GM18861 (cell line): ENCODE measurements at regions not wholly inside any gene's neighbourhood (a gene's known extent, or its start where the extent isn't known, plus 50 kb on each side); places are given as distances from the start of the nearest gene placed in this dataset.

ENCODE experiments used
- ATAC-seq: cut with Tn5 transposase; IDR thresholded peaks from one replicate; pipeline ENCODE4 v1.9.1; 2021; ENCODE audit not compliant: unreplicated experiment

DNA sequence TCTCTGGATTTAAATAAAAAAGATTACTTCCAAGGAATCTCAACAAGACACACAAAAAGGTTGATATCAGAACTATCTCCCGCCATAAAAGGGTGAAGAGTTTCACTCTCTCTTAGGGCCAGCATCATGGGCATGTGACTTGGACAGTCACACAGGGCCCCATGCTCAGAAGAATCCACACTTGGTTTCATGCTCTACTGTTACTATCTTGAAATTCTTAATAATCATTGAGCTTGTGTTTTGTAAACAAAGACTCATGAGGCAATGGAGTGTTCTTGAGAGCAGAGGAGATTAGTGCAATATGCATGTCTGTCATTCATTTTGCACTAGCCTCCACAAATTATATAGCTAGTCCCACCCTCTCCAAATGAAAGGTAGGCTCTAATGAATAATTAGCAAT is 58.4 kb downstream of the HMHB1 start:
- no peak for ATAC-seq

DNA sequence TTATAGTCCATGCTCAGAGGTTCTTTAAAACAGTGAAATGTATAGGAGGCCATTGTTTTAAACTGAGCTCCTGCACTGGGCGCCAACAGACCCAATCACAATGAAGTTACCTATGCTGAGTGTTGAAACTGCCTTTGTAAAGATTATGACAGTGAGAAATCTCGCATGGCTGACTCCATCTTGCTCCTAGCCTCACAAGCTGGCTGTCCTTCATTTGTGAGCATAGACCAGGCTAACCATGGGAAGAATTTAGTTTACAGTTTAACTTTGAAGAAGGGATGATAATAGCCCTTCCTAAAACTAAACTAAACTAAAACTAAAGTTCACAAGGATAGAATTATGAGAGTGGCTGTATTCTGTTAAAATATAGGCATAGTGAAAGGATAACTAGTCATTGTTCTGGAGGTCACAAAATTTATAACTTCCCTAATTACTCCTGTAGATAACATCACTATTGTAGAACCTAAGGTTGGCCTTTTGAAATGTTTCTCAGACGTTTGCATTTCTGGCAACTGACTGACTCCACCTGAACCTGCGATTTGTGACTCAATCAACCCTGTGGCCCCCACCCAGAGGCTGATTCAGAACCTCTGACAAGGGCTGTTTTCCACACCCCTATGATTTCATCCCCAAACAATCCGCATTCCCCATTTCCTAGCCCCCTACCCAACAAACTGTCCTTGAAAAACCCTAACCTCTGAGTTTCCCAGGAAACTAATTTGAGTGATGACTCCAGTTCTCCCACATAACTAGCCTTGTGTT is 59.1 kb downstream of the HMHB1 start:
- no peak for ATAC-seq

GRCh38 chr5:143871672-143872071 is 59.7 kb downstream of the HMHB1 start:
- no peak for ATAC-seq

- ATAC-seq, result no peak
Measured at GRCh38 chr5:143874312-143874711, 62.4 kb downstream of the HMHB1 start.

GRCh38 chr5:143877196-143877595 is 65.2 kb downstream of the HMHB1 start:
- ATAC-seq, result no peak

- no peak for ATAC-seq
Measured at GRCh38 chr5:143878430-143878829, 66.5 kb downstream of the HMHB1 start.

DNA sequence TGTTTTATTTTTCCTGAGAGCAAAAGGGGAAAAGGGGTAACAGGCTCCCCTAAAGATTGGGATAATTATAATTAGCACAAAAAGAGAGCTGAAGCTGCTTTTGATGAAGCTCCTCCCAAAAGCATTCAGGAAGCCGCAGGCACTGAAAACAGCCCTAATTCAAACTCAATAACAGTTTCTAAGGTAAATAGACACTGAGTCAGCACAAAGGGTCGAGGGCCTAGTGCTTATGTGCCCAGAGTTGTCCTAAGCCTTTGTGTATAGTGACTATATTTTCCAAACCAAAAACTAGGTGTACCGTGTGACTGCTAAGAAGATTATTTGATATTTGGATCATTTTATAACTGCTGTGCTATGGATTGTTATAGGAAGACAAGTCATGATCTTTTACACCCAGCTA is 67.7 kb downstream of the HMHB1 start:
- ATAC-seq, result no peak

DNA sequence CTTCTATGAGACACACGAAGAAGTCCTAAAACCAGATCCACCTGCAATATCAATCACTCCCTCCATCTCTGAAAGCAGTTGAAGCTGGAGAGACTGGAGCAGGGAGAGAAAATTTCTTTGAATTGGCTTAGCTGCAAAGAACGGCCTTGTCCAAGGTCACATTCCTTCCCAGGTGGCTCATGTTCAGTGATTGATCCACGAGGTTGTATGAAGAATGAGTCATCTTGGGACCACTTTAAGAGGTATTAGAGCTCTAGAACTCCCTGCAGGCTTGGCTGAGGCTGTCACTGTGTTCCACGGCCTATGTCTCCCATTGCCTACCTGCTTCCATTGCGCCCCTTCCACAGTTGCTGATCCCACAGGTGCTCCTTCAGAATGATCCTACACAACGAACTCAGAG is 68.2 kb downstream of the HMHB1 start:
- ATAC-seq, result no peak

GRCh38 chr5:143882520-143882919 is 70.6 kb downstream of the HMHB1 start:
- ATAC-seq, result no peak

- ATAC-seq, result no peak
Measured at GRCh38 chr5:143886096-143886495, 74.1 kb downstream of the HMHB1 start.

DNA sequence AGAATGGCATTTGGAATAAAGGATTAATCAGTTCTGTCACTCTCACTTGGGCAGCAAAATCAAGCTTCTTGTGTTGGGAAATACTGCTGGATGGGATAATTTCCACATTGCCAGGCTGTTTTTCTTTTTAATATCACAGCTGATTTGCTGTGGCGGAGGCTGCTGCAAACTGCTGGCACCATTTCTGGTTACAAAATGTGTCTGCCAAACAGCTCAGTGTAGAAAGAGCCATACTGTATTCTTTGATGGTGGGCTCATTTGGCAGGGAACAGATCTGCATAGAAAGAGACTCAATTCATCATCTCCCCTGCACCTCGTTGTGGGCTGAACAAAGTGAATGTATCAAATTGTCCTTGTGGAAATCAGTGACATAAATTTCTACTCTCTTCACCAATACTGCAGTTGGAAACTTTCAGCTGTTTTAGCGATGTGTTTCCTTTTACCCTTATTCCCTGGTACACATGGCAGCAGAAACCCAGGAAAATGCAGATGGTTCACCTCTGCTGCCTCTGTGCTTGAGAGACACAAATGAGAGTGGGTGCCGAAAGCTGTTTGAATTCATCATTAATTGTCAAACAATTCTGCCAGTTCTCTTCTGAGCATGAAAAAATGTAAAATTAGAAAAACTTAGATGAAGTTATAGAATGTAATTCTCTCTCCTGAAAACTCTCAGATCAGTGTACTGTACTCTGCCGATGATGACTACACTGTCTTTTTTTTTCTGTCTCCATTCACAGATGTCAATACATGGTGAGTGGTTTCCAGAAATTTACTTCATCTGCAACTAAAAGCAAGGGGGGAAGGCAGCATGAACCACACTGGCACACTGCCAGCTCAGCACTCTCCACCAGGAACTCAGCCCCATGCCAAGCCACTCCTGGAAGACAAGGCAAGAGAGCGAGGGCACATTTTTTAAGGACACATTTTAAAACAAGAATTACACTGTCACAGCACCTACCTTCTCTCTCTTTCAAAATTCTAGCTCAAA is 75.0 kb downstream of the HMHB1 start:
- ATAC-seq, result no peak

DNA sequence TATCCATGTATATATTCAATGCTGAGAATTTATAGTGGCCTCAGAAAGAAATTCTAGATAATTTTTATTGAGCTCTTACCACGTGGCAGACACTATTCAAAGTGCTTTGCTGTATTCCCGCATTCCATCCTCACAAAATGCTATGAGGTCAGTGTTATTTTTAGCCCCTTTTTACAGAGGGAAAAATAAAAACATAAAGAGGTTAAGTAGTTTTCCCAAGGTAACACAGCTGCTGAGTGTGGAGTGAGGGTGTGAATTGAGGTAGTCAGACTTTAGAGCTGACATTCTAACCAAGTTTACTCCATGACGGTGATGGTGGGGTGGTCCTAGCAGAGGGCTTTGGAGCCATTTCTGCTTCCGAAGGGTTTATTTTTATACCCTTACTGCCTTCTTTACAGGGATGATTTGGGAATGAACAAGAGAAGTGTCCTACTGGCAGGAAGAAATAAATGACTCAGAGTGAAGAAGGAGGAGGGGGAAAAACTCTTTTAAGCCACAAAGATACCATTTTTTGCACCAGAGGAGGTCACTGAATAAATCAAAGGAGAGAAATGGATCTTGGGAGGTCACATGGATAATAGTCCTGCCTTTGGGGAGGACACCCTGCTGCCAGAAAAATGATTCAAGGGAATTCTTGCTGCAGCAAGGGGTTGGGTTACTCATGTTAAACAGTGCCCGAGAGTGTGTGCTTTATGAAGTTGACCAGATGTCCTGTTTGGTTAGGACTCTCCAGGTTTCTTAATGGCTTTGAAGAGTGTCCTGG is 76.1 kb downstream of the HMHB1 start:
- ATAC-seq, result no peak

GRCh38 chr5:143888912-143889311 is 77.0 kb downstream of the HMHB1 start:
- ATAC-seq, result no peak

DNA sequence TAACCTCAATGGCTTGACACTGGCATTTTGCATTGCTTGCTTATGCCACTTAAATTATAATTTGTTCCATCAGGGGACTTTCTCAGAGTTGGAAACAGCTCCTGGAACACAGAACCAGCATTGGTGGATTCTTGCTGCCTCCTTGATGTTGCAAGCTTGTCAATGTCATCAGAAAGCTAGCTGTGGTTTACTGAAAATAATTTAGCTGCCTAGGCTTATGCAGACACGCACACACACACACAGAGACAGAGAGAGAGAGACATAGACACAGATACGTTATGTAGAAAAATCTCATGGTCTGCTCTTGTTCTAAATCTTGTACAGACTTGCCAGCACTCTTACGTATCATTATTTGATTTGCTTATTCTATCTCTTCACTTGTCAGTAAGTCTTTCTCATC is 78.0 kb downstream of the HMHB1 start:
- ATAC-seq, result no peak

GRCh38 chr5:143890487-143890886 is 78.5 kb downstream of the HMHB1 start:
- no peak for ATAC-seq

DNA sequence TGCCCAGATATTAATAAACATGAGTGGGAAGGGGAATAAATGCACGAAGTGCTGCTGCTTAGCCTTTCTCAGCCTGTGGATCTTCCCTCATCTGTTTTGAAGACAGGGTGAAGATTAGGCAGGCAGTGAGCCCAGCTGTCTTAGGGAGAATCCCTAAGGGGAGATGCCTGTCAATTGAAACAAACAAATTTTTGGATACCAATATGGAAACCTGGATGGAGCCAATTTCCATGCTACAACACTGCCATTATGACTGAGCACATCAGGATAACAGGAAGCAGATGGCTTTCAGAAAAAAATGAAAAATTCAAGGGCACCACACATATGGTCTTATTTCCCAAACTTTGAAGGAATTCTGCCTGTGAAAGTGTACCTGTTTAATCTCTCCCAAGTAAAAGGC is 80.3 kb downstream of the HMHB1 start:
- no peak for ATAC-seq

- no peak for ATAC-seq
Measured at GRCh38 chr5:143892908-143893307, 80.9 kb downstream of the HMHB1 start.

DNA sequence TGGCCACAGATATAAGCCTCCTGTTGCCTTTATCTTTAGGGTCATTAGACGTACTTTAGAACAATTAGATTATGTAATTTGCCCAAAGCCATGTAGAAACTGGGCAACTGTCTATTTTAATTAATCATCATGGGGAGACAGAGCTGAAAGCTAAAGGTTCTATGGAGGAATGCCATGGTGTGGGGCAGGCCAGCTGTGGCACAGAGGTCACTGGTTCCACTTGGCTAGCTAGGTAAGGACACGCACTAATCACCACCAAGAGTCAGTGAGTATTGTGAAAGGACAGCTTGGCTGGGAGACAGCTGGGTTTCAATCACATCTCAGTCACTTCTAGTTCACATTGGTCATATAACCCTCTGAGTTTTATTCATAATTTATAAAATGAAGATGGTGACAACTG is 81.7 kb downstream of the HMHB1 start:
- no peak for ATAC-seq

- ATAC-seq, result no peak
Measured at GRCh38 chr5:143896516-143896915, 84.6 kb downstream of the HMHB1 start.

- no peak for ATAC-seq
Measured at GRCh38 chr5:143896966-143897365, 85.0 kb downstream of the HMHB1 start.

GRCh38 chr5:143898381-143898780 is 86.4 kb downstream of the HMHB1 start:
- no peak for ATAC-seq
